Medulla oblongata (tissue), 1 donor: ENCODE measurements at regions not wholly inside any gene's neighbourhood (a gene's known extent, or its start where the extent isn't known, plus 50 kb on each side); places are given as distances from the start of the nearest gene placed in this dataset.

Experiments used
- DNase-seq: peaks from one replicate; pipeline ENCODE4 v3.0.0-alpha.2; 2015; ENCODE audit errors: extremely low spot score

DNA sequence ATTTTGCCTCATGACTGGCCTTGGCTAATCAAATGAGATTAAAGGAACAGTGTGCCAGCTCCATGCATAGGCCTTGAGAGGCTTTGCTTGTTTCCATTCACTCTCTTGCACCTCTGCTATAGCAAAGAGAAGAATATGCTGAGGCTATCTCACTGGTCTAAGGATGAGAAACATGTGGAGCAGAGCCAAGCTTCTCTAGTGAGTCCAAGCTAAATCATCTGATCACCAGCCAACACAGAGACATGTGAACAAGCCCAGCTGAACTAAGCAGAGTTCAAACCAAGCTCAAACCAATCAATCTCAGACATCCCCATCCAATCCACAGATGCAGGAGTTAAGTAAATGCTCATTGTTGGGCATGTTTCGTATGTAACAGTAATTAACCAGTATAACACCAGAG, 69.4 kb upstream of the API5 start:
- DNase-seq: no peak

DNA sequence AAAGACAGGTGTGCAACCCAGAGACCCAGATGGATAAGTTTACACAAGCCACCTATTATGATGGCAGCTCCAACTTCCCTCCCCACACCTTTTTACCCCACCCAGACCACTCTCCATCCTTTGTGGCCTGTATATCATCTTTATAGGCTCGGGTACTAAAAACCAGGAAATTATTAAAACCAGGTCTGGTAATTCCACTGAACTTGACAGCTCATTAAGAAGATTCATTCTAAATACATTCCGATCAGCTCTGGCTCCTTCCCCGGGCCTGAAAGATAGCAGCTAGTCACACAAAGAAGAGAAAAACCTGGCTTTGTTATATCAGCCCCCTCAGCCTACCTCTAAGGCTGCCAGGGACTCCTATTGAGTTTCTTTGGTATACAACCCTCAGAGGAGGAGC, 67.9 kb upstream of the API5 start:
- no peak for DNase-seq

DNA sequence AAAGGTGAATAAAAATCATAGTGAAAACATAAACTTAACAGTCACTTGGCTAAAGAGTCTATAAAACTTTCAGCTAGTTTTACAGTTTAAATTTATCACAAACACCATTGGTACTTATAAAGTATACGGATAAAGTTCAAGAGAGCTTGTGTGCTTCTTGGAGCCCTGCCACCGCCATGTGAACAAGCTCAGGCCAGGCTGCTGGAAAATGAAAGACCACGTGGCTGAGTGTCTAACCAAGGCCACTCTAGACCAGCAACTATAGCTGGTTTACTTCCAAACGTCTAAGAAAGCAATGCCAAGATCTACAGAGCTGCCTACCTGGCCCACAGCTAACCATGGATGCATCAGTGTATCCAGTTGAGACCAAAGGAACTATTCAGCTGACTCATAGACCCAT, 66.3 kb upstream of the API5 start:
- DNase-seq: no peak

DNA sequence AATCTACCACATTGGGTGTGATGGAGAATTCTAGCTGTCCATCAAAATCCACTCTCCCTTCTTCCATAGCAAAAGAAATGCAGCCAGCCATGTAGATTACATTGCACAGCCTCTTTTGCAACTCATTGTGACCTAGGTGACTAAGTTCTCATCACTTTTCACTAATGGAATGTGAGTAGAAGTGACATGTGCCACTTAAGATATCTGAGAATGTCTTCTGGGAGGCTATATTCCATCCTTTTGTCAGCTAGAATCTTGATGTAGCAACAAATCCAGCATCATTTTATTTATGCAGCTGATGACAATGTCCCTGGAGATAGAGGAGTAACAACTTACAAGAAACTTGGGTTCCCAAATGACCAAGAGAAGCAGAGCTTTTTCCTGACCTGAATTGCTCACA, 61.5 kb upstream of the API5 start:
- DNase-seq: no peak

DNA sequence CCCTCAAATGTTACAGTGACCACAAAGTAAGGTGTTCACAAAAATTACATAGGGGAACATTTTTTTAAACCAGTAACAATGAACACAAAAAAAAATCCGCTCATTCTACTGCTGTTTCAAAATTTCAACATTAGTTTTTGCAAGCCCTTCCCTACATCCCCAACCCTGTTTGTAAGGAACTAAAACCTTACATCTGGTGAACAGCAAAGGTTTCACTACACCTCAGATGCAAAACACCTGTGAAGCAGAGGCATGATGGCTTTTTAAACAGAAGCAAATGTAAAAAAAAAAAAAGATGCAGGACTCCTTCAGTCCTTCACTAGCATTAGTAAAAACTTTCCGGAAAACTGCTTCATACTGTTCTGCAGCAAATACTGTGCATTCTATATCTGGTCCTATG, 50.0 kb upstream of the API5 start:
- no peak for DNase-seq
